Motor neuron (in vitro differentiated cells): ENCODE measurements at regions not wholly inside any gene's neighbourhood (a gene's known extent, or its start where the extent isn't known, plus 50 kb on each side); places are given as distances from the start of the nearest gene placed in this dataset.
A peak's percentile ranks its signal among the peaks of the same experiment; 100 is the strongest.

ENCODE experiments used
- ATAC-seq, 8 experiments: fragments of 200-7000 bp; cut with Tn5 transposase; replicated peaks in 6 of 8; 2 replicates each; pipeline ENCODE4 v1.8.0; 2021; ENCODE audit warnings: mild to moderate bottlenecking in 8 of 8, moderate library complexity in 8 of 8
- H3K27ac ChIP-seq, 2 donors: fragments of 250-450 bp; sonication (Bioruptor Pico); 2 replicates each; pipeline ENCODE4 v1.9.0; 2021; ENCODE audit warnings: antibody characterized with exemption in 2 of 2, mild to moderate bottlenecking in 2 of 2, moderate library complexity in 1 of 2
- H3K4me1 ChIP-seq, 2 donors: fragments of 250-450 bp; sonication (Bioruptor Pico); replicated peaks in 1 of 2; 2 replicates each; pipeline ENCODE4 v1.6.1; 2021; ENCODE audit warnings: antibody characterized with exemption in 2 of 2, mild to moderate bottlenecking in 2 of 2, moderate library complexity in 1 of 2
- H3K4me3 ChIP-seq, 5 donors: fragments of 250-450 bp; sonication (Bioruptor Pico); 2 replicates each; pipeline ENCODE4 v1.9.0; 2021; ENCODE audit warnings: antibody characterized with exemption in 5 of 5, mild to moderate bottlenecking in 5 of 5, moderate library complexity in 4 of 5
- WGBS, 10 experiments: fragments of 450-650 bp; shearing (Covaris generic); methylation state at CpG; one replicate each; pipeline ENCODE4 v1.0.0; 2022; 5-methylcytosine and 5-hydroxymethylcytosine counted together
- in situ Hi-C, 9 experiments: fragments of 400-800 bp; cut with MboI; loops; one replicate each; pipeline ENCODE4 v1.15.0; 2021; ENCODE audit warnings: low sequenced_read_pairs in 9 of 9, low pct_unique_long_range_greater_than_20kb in 2 of 9; ENCODE audit not compliant: unreplicated experiment in 9 of 9

GRCh38 chr6:111994791-111995190 lies 59.1 kb upstream of the CCN6 start:
- H3K27ac ChIP-seq, result no peak overlapping the region
- in situ Hi-C loops, result loop anchor here in 4 of 9 experiments (10.0 to 25.0 kb wide), 3 partner anchors 280 to 290 kb away; no protein-coding TSS in a partner anchor
- no peak for ATAC-seq
- 50 to 100% (median 89%) methylated on average over 1 to 6 of the region's 6 CpGs for WGBS, 10 experiments
- peaks cover 21 to 23% of the 10 kb centered on the region in 2 donors for H3K4me1 ChIP-seq
- H3K4me3 ChIP-seq, result no peak overlapping the region

- 80 to 100% (median 90%) methylated on average over 2 of the region's 2 CpGs; no CpG with 5 or more reads in 5 of the 10 experiments for WGBS, 10 experiments
Measured at GRCh38 chr6:111995404-111995803, 58.5 kb upstream of the CCN6 start.

GRCh38 chr6:111996144-111996865 lies 57.6 kb upstream of the CCN6 start:
- Histone ChIP-seq H3K4me1 (peaks cover 21 to 23% of the 10 kb centered on the region in 2 donors), H3K27ac (no peak overlapping the region), H3K4me3 (no peak overlapping the region)
- WGBS, 10 experiments, result 29 to 72% (median 59%) methylated on average over 4 to 14 of the region's 17 CpGs
- ATAC-seq, result peak in 5 of 8 experiments; percentile 48 to 61 (median 52)
- in situ Hi-C loops, result loop anchor here in 4 of 9 experiments (10.0 to 25.0 kb wide), 3 partner anchors 282 to 292 kb away; no protein-coding TSS in a partner anchor

More at GRCh38 chr6:111995404-111995803, 58.5 kb upstream of the CCN6 start:
- ATAC-seq, result no peak
- H3K27ac ChIP-seq, result no peak overlapping the region
- H3K4me1 ChIP-seq, result peaks cover 21 to 23% of the 10 kb centered on the region in 2 donors
- H3K4me3 ChIP-seq, result no peak overlapping the region
- in situ Hi-C loops, result loop anchor here in 4 of 9 experiments (10.0 to 25.0 kb wide), 3 partner anchors 281 to 291 kb away; no protein-coding TSS in a partner anchor

- Histone ChIP-seq H3K27ac (peak overlapping the region; percentile 0 to 45), H3K4me1 (peaks cover 21% of the 10 kb centered on the region in 2 donors), H3K4me3 (peak overlapping the region in 1 of 5 donors; percentile 7)
- peak; percentile 90 to 97 (median 94) for ATAC-seq
- WGBS, 10 experiments, result 0 to 35% (median 12%) methylated on average over 6 to 14 of the region's 23 CpGs; no CpG with 5 or more reads in 2 of the 10 experiments
- in situ Hi-C loops, result loop anchor here in 4 of 9 experiments (10.0 to 25.0 kb wide), 3 partner anchors 282 to 292 kb away; no protein-coding TSS in a partner anchor
Measured at GRCh38 chr6:111997078-111997852, 56.6 kb upstream of the CCN6 start.

- WGBS, 10 experiments, result 20 to 85% (median 38%) methylated on average over 2 to 4 of the region's 6 CpGs; no CpG with 5 or more reads in 5 of the 10 experiments
- peak in 1 of 8 experiments; percentile 9 for ATAC-seq
- in situ Hi-C loops, result loop anchor here in 4 of 9 experiments (10.0 to 25.0 kb wide), 3 partner anchors 283 to 293 kb away; no protein-coding TSS in a partner anchor
- Histone ChIP-seq H3K27ac (peak overlapping the region; percentile 0 to 45), H3K4me3 (no peak overlapping the region), H3K4me1 (peaks cover 20 to 21% of the 10 kb centered on the region in 2 donors)
Measured at GRCh38 chr6:111997853-111998208, 56.1 kb upstream of the CCN6 start.

- no peak overlapping the region for H3K27ac ChIP-seq
- H3K4me1 ChIP-seq, result peaks cover 9 to 11% of the 10 kb centered on the region in 2 donors
- in situ Hi-C loops, result loop anchor here in 2 of 9 experiments (25.0 kb wide), 1 partner anchor 290 kb away; no protein-coding TSS in a partner anchor
- ATAC-seq, result no peak
- WGBS, 10 experiments, result 80 to 100% (median 86%) methylated on average over 1 of the region's 1 CpG; no CpG with 5 or more reads in 7 of the 10 experiments
- no peak overlapping the region for H3K4me3 ChIP-seq
Measured at GRCh38 chr6:112002307-112002706, 51.6 kb upstream of the CCN6 start.
